PFSK-1 (cell line): ENCODE measurements at regions not wholly inside any gene's neighbourhood (a gene's known extent, or its start where the extent isn't known, plus 50 kb on each side); places are given as distances from the start of the nearest gene placed in this dataset.

Source experiments
- POLR2AphosphoS5 ChIP-seq: IDR thresholded peaks from 2 replicates; pipeline ENCODE4 v1.6.1; 2012; ENCODE audit warnings: low read depth, mild to moderate bottlenecking, control low read depth, low read length, moderate library complexity
- TAF1 ChIP-seq: IDR thresholded peaks from 2 replicates; pipeline ENCODE4 v1.6.1; 2012; ENCODE audit warnings: low read length, control low read depth, borderline replicate concordance; ENCODE audit not compliant: insufficient read depth
- TF ChIP-seq, protein P1 (sequence below), 2 experiments: IDR thresholded peaks; 2 replicates each; pipeline versions ENCODE4 v1.6.1 to v1.8.0; 2011 to 2012; ENCODE audit warnings: low read depth in 2 of 2, low read length in 2 of 2, control low read depth in 1 of 2, inconsistent platforms in 1 of 2, mild to moderate bottlenecking in 1 of 2, moderate library complexity in 1 of 2; ENCODE audit not compliant: insufficient read depth in 1 of 2

DNA sequence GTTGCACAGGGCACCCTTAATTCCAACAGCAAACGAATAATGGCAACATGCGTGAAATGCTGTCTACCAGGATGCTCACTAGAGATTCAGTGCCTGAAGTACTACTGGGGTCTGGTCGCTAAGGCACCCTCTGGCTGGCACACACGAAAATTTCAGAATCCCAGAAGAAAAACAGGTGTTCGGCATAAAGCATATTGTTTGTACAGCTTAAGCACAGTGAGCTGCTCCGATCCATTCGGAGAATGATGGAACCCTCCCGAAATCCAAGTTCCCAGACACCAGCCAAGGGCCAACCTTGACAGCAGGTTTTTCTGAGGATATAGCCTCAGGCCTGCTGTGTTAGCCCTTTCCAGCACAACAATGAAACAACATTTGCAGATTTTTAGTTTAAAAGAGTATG, 61.4 kb upstream of the ALDH1B1 start:
- TF ChIP-seq, protein P1, sequence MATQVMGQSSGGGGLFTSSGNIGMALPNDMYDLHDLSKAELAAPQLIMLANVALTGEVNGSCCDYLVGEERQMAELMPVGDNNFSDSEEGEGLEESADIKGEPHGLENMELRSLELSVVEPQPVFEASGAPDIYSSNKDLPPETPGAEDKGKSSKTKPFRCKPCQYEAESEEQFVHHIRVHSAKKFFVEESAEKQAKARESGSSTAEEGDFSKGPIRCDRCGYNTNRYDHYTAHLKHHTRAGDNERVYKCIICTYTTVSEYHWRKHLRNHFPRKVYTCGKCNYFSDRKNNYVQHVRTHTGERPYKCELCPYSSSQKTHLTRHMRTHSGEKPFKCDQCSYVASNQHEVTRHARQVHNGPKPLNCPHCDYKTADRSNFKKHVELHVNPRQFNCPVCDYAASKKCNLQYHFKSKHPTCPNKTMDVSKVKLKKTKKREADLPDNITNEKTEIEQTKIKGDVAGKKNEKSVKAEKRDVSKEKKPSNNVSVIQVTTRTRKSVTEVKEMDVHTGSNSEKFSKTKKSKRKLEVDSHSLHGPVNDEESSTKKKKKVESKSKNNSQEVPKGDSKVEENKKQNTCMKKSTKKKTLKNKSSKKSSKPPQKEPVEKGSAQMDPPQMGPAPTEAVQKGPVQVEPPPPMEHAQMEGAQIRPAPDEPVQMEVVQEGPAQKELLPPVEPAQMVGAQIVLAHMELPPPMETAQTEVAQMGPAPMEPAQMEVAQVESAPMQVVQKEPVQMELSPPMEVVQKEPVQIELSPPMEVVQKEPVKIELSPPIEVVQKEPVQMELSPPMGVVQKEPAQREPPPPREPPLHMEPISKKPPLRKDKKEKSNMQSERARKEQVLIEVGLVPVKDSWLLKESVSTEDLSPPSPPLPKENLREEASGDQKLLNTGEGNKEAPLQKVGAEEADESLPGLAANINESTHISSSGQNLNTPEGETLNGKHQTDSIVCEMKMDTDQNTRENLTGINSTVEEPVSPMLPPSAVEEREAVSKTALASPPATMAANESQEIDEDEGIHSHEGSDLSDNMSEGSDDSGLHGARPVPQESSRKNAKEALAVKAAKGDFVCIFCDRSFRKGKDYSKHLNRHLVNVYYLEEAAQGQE (IDR thresholded peaks at IDR 0.05; ENCODE audit: insufficient read depth in 1 of 2, low read depth in 2 of 2, low read length in 2 of 2) = no peak
- TF ChIP-seq POLR2AphosphoS5 (no peak), TAF1 (no peak)
